HEK293 (cell line): ENCODE measurements at regions not wholly inside any gene's neighbourhood (a gene's known extent, or its start where the extent isn't known, plus 50 kb on each side); places are given as distances from the start of the nearest gene placed in this dataset.

Experiments
- CTCF ChIA-PET: fragments of 350-600 bp; formaldehyde crosslinking; extraction: SDS; loops from one replicate; lab custom pipeline; 2021; ENCODE audit warnings: antibody characterized with exemption; lab: Yijun Ruan, JAX
- POLR2A ChIA-PET: fragments of 300-600 bp; formaldehyde crosslinking; extraction: SDS; loops from one replicate; lab custom pipeline; 2020; ENCODE audit warnings: antibody characterized with exemption, inconsistent platforms; lab: Yijun Ruan, JAX
- H3K27ac ChIP-seq: fragments of 200-500 bp; sonication (Bioruptor generic); 2 replicates; pipeline ENCODE4 v1.5.1; 2014; ENCODE audit warnings: low read depth, low read length, control low read depth, inconsistent platforms; ENCODE audit errors: extremely low read depth
- H3K36me3 ChIP-seq, 2 experiments: fragments of 200-500 bp in 1 of 2; sonication (Bioruptor generic) in 1 of 2; 1 replicate in 1 of 2; 2 replicates in 1 of 2; pipeline ENCODE4 v1.5.1; 2014 to 2017; ENCODE audit warnings: inconsistent platforms in 2 of 2, low read length in 2 of 2; ENCODE audit not compliant: control insufficient read depth in 2 of 2, insufficient read depth in 1 of 2
- H3K4me1 ChIP-seq: fragments of 200-500 bp; sonication (Bioruptor generic); 2 replicates; pipeline ENCODE4 v1.5.1; 2014; ENCODE audit warnings: mild to moderate bottlenecking, low read length, inconsistent platforms; ENCODE audit not compliant: control insufficient read depth, insufficient read depth
- H3K4me3 ChIP-seq: 2 replicates; pipeline ENCODE4 v1.5.1; 2011; ENCODE audit warnings: low read depth, mild to moderate bottlenecking, control low read depth, low read length, moderate library complexity
- H3K9me3 ChIP-seq: fragments of 200-500 bp; sonication (Bioruptor generic); 2 replicates; pipeline ENCODE4 v1.5.1; 2014; ENCODE audit warnings: low read depth, low read length, inconsistent platforms; ENCODE audit not compliant: control insufficient read depth, insufficient read depth
- GLIS2 ChIP-seq: fragments of 450-650 bp; formaldehyde crosslinking; IDR thresholded peaks from 2 replicates; pipeline ENCODE4 v1.5.1; 2016; ENCODE audit warnings: missing biosample characterization, missing genetic modification characterization
- KLF8 ChIP-seq: fragments of 450-650 bp; formaldehyde crosslinking; IDR thresholded peaks from 2 replicates; pipeline ENCODE4 v1.5.1; 2016; ENCODE audit warnings: missing biosample characterization, missing genetic modification characterization
- PRDM1 ChIP-seq: fragments of 450-650 bp; formaldehyde crosslinking; IDR thresholded peaks from 2 replicates; pipeline ENCODE4; 2016; ENCODE audit warnings: missing biosample characterization, missing genetic modification characterization
- PRDM4 ChIP-seq: fragments of 450-650 bp; formaldehyde crosslinking; IDR thresholded peaks from 2 replicates; pipeline ENCODE4 v1.5.1; 2017; ENCODE audit warnings: missing biosample characterization, missing genetic modification characterization
- SP7 ChIP-seq: fragments of 450-650 bp; formaldehyde crosslinking; IDR thresholded peaks from 2 replicates; pipeline ENCODE4 v1.5.1; 2016; ENCODE audit warnings: missing biosample characterization, missing genetic modification characterization
- ZBTB48 ChIP-seq: fragments of 450-650 bp; formaldehyde crosslinking; IDR thresholded peaks from 2 replicates; pipeline ENCODE4 v1.5.1; 2016; ENCODE audit warnings: missing biosample characterization, missing genetic modification characterization
- ZBTB49 ChIP-seq: fragments of 450-650 bp; formaldehyde crosslinking; IDR thresholded peaks from 2 replicates; pipeline ENCODE4 v1.5.1; 2016; ENCODE audit warnings: missing biosample characterization, missing genetic modification characterization, low read depth
- ZBTB8A ChIP-seq: fragments of 450-650 bp; formaldehyde crosslinking; IDR thresholded peaks from 2 replicates; pipeline ENCODE4 v1.5.1; 2016; ENCODE audit warnings: missing biosample characterization, missing genetic modification characterization
- ZFP37 ChIP-seq: fragments of 450-650 bp; formaldehyde crosslinking; IDR thresholded peaks from 2 replicates; pipeline ENCODE4 v1.5.1; 2016; ENCODE audit warnings: missing biosample characterization, missing genetic modification characterization
- ZNF18 ChIP-seq: fragments of 450-650 bp; formaldehyde crosslinking; IDR thresholded peaks from 2 replicates; pipeline ENCODE4 v1.5.1; 2016; ENCODE audit warnings: missing biosample characterization, missing genetic modification characterization
- ZNF23 ChIP-seq: fragments of 450-650 bp; formaldehyde crosslinking; IDR thresholded peaks from 2 replicates; pipeline ENCODE4 v1.5.1; 2016; ENCODE audit warnings: missing biosample characterization, missing genetic modification characterization, borderline replicate concordance
- ZNF324 ChIP-seq: fragments of 450-650 bp; formaldehyde crosslinking; IDR thresholded peaks from 2 replicates; pipeline ENCODE4 v1.5.1; 2016; ENCODE audit warnings: missing biosample characterization, missing genetic modification characterization
- ZNF423 ChIP-seq: fragments of 450-650 bp; formaldehyde crosslinking; IDR thresholded peaks from 2 replicates; pipeline ENCODE4 v1.5.1; 2016; ENCODE audit warnings: missing biosample characterization, missing genetic modification characterization
- ZNF518A ChIP-seq: fragments of 450-650 bp; formaldehyde crosslinking; conservative IDR thresholded peaks from 2 replicates; pipeline ENCODE4 v1.5.1; 2016; ENCODE audit warnings: low read depth, missing biosample characterization, missing genetic modification characterization
- ZNF664 ChIP-seq: fragments of 450-650 bp; formaldehyde crosslinking; IDR thresholded peaks from 2 replicates; pipeline ENCODE4 v1.5.1; 2016; ENCODE audit warnings: missing biosample characterization, missing genetic modification characterization
- ZNF768 ChIP-seq: fragments of 450-650 bp; formaldehyde crosslinking; IDR thresholded peaks from 2 replicates; pipeline ENCODE4 v1.5.1; 2018; ENCODE audit warnings: missing biosample characterization, mild to moderate bottlenecking, missing genetic modification characterization
- ZNF791 ChIP-seq: fragments of 450-650 bp; formaldehyde crosslinking; IDR thresholded peaks from 2 replicates; pipeline ENCODE4 v1.5.1; 2016; ENCODE audit warnings: missing biosample characterization, missing genetic modification characterization
- ZSCAN23 ChIP-seq: fragments of 450-650 bp; formaldehyde crosslinking; IDR thresholded peaks from 2 replicates; pipeline ENCODE4 v1.5.1; 2016; ENCODE audit warnings: missing biosample characterization, missing genetic modification characterization

GRCh38 chr2:217065695-217066405 is 206.0 kb upstream of the TNP1 start:
- Histone ChIP-seq H3K4me1 (no peaks in the 10 kb centered on the region), H3K36me3 (no peaks in the 10 kb centered on the region), H3K4me3 (no peak overlapping the region), H3K27ac (no peak overlapping the region), H3K9me3 (no peaks in the 10 kb centered on the region)
- ChIA-PET POLR2A (no interaction called here), CTCF (interaction anchor here (0.6 to 1.1 kb wide), 3 partner anchors 11 to 547 kb away, joined by 3 to 4 read pairs (median 4); no protein-coding TSS in a partner anchor)
- TF ChIP-seq ZBTB49 (tag by site-specific recombination) (no peak), PRDM1 (no peak), ZNF423 (tag by site-specific recombination) (no peak), ZNF768 (tag by site-specific recombination) (no peak), ZSCAN23 (no peak), ZNF18 (tag by site-specific recombination) (no peak), ZFP37 (tag by site-specific recombination) (no peak), ZNF791 (tag by site-specific recombination) (no peak), ZNF664 (tag by site-specific recombination) (no peak)

- TF ChIP-seq KLF8 (tag by site-specific recombination) (no peak), SP7 (no peak), ZNF324 (tag by site-specific recombination) (no peak), PRDM4 (tag by site-specific recombination) (no peak), ZNF664 (tag by site-specific recombination) (no peak), ZBTB8A (no peak)
- no peak overlapping the region for H3K27ac ChIP-seq
- POLR2A ChIA-PET, result no interaction called here
- no peaks in the 10 kb centered on the region for H3K36me3 ChIP-seq
- H3K4me3 ChIP-seq, result no peak overlapping the region
- no peaks in the 10 kb centered on the region for H3K4me1 ChIP-seq
- CTCF ChIA-PET, result interaction anchor here (0.6 to 0.7 kb wide), 3 partner anchors 19 to 288 kb away, joined by 3 to 6 read pairs (median 3); no protein-coding TSS in a partner anchor
- H3K9me3 ChIP-seq, result no peaks in the 10 kb centered on the region
Measured at GRCh38 chr2:217065012-217065290, 205.1 kb upstream of the TNP1 start.

- Histone ChIP-seq H3K9me3 (no peaks in the 10 kb centered on the region), H3K36me3 (no peaks in the 10 kb centered on the region), H3K4me1 (no peaks in the 10 kb centered on the region), H3K4me3 (no peak overlapping the region), H3K27ac (no peak overlapping the region)
- ChIA-PET CTCF (interaction anchor here (0.6 to 0.7 kb wide), 4 partner anchors 20 to 1472 kb away, joined by 3 to 6 read pairs (median 3); no protein-coding TSS in a partner anchor), POLR2A (no interaction called here)
- TF ChIP-seq ZNF23 (no peak), ZBTB48 (tag by site-specific recombination) (no peak), ZNF518A (no peak), GLIS2 (tag by site-specific recombination) (no peak)
Measured at GRCh38 chr2:217064234-217065011, 204.6 kb upstream of the TNP1 start.
